HG02852 (cell line): ENCODE measurements at regions not wholly inside any gene's neighbourhood (a gene's known extent, or its start where the extent isn't known, plus 50 kb on each side); places are given as distances from the start of the nearest gene placed in this dataset.

ENCODE experiments used
- ATAC-seq: cut with Tn5 transposase; IDR thresholded peaks from one replicate; pipeline ENCODE4 v1.9.1; 2021; ENCODE audit warnings: mild to moderate bottlenecking, moderate library complexity; ENCODE audit not compliant: unreplicated experiment

DNA sequence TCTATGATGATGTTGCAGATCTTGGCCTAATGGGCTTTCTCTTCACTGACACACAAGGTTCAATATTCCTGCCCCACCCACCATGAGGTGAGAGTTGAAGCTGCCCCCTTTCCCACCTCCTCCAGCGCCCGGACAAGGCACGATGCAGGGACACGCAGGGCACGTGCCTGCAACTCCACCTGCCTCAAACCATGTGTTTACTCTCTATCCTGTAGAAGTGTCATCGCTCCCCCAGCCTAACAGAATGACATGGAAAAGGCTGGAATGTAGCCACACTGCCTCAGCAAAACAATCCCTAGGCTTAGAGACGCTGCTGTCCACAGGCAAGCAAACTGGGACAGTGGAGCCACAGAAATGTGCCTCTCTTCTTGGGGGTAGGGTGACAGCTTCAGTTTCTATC is 92.9 kb upstream of the SOD1 start:
- ATAC-seq: no peak

DNA sequence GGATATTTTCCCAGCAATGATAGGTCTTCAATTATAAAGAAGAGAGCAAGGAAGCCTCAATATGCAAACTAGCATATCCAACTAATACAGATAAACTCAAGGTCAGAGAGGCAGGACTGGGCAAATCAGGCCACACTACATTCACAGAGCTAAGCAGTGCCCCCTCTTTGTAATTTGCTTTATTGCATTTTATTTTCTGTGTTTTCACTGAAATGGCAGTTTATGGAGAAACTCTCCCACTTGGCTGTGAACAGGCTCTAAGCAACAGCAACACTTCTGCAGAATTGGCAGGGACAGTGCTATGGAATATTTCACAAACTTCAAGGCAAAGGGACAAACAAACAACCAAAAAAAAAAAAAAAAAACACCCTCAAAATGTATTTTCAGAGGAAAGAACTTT is 93.4 kb upstream of the SOD1 start:
- no peak for ATAC-seq

DNA sequence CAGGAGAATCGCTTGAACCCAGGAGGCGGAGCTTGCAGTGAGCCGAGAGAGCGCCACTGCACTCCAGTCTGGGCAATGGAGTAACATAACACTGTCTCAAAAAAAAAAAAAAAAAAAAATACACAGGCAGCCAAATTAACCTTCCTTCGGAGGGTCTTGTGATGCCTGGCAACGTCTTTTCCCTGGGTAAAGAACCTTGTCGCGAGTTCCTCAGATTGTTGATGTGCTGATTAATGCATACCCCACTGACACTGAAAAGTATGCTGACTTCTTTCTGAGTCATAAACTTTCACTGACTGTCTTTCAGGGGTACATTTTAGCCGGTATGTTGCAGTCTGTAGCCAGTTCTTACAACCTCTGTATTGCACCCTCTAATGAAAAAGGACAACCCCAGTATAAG is 95.1 kb upstream of the SOD1 start:
- ATAC-seq: no peak

DNA sequence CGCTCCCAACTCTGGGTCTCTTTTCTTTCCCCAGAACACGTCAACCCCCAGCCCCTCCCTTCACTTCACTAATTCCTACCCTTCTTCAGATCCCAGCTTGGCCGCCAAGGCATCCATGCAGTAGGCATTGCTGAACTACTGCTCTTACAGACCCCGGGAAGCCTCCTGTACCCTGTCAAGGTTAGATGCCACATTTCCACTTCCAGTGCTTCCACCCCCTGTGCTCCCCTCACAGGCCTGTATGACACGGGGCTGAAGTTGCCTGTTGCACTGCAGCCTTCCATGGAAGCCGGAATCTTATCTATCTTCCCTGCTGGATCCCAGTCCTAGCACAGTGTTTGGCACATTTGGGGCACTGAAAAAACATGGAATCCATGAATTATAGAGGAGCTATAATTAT is 99.0 kb upstream of the SOD1 start:
- no peak for ATAC-seq

DNA sequence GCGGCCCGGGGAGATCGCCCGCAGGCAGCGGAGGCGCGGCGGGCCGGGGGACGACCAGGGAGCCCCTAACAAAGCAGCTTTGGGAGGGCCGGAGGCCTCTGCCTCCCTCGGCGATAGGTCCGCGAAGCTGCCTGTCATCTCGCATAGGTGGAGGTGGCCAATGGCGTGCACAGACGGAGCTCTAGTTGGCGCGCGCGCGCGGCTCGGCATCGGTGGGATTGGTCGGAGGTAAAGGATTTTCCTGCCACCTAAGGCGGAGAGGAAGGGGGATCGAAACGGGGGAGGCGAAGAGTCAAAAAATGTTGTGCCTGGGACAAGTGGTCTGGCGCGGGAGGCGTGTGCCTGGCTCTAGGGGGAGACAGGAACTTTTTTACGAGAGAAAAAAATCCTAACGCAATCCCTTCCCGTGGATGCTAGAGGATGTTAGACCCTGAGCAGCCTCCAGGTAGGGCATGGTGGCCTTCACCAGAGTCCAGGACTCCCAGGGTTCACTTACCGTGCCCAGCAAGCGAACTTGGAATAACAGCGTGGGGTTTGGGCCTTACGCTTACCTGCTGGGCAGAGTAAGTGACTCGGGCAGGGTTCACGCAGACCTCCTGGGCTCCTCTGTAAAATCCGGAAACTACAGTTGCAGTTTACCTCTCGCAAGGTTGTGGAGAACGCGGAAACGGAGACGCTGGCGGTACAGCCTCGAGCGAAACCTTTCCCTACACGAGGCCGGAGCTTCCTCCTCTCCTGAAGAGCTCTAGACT is 99.9 kb upstream of the SOD1 start:
- peak; percentile 56 for ATAC-seq

DNA sequence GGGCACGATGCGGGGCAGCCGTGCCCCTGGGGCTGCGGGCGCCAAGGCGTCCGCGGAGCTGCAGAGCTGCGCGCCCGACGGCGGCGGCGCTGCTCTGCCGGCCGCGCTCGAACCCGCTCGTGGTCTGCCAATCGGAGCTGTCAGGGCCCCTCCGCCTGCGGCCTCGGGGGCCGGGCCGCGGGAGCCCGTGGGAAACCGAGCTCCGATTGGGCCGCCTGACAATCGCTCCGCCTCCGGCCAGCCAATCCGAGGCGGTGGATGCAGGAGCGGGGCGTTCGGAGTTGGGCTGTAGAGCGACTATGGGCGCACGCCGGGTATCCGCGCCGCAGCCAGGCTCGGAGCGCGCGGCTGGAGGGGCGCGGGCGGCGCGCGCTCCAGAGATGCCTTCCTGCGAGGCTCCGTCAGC is 100.5 kb upstream of the SOD1 start:
- peak; percentile 70 for ATAC-seq

DNA sequence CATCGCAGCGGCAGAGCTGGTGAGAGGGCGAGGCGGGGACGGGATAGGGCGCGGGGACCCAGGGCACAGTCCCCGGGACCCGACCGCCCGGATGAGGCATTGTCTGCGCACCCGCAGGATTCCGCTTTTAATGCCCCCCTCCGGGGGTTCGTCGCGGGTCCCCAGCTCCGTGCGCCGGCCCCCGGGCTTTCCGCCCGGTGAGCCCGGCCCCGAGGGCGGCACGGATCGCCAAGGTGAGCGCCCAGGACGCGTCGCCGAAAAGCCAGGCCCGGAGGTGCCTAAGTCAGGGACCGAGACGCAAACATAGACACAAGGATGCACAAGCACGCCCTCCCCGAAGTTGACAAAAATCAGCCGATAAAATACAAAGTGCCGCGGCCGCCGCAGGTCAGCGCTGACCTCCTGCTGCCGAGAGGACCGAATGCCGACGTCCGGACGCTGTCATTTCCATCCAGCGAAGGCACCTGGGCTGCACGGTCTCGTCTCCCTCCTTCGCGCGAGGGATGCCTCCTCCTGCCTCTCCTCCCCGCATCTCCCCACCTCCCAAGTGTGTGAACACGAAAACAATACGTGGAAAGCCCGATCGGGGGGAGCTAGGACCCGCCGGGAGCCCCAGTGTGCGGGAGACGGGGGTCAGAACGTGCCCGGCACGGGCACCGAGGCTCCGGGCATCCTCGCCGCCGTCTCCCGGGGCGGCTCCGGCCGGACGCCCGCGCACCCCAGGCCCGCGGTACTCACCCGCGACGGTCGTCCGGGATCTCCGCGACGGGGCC is 101.1 kb upstream of the SOD1 start:
- ATAC-seq: no peak

DNA sequence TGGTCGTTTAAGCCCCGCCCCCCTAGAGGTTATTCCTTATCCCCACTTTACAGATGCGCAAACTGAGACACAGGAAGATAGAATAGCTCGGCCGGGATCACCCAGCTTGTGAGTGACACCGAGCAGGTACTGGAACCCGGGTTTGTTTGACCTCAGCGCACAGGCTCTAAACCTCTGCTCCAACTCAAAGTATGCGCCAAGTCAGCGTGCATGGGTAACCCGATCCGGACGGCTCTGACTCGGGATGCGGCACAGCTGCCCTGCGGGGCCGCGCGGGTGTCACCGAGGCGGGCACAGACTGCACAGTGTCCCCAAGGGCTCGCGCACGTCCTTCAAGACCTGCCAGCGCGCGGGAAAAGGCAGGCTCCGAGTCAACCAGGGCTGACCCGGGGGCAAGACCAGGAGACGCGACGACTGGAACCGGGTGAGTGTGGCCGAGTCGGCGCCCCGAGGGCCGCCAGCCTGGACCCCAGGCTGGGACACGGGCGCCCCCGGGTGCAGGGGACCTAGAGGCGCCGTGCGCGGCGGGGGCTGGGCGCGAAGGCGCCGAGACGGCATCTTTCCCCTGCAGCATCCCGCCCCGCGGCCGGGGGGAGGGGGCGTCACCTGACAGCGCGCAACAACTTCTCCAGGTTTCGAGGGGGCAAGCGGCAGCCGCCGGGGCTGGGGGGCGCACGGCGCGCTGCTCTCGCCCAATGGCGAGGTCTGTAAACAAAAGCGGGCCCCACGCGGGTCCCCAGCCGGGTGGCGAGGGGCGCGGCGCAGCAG is 101.9 kb upstream of the SOD1 start:
- ATAC-seq: no peak

DNA sequence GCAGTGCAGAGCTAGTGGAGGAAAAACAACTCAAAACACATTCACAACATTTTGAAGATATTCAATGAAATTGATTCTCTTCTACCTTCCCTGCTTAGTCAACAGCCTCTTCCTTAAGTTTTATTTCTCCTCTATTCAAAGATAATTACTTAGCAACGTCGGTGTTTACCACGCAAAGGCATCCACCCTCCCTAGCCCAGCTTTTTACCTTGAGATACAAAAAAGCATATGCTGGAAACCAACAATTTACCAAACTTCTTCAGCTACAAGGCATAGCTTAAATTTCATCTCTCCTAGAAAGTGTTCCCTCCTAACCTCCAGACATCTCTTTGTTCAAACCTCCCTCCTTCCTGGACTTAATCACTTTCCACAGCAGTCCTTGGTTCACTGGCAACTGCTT is 102.8 kb upstream of the SOD1 start:
- no peak for ATAC-seq

DNA sequence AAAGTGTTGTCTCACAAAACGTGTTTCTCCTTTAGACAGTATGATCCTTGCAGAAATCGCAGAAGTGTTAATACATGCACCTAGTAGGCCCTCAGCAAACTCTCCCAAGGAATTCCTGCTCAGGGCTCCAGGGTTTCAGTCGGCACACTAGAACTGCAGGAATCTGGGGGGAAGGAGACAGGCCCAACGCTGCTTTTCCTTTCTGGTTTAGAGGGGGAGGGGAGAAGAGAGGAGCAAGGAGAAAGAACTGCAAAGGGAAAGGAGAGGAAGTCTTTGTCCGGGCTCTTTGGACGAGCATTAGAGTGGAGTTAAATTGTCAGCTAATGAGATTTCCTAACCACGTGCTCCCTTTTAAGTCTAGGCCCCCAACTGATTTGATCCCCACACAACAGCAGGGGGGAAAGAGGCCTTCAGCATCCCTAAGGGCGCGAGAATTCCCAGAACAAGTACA is 103.7 kb upstream of the SOD1 start:
- no peak for ATAC-seq

DNA sequence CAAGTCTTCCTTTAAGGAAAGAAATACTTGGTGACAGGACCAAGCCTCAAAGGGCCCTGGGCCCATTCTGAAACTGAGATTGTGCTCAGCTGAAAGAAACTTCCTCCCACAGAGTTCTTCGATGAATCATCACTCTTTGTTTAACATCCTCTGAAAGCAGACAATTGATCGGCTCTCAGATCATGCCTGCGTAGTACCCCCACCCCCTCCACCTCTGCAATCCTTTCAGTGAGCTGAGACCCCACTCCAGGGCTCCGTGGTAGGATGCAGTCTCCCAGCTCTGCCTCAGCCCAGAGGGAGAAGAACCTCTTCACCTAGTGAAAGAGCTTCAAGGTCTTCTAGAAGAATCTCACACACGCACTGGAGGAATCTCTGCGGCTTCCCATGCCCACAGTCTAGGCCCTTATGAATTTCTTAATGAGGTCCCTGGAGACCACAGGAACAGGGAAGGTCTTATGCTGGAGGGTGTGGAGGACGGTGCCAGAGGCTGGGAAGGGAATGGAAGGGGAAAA is 104.9 kb upstream of the SOD1 start:
- peak; percentile 76 for ATAC-seq

DNA sequence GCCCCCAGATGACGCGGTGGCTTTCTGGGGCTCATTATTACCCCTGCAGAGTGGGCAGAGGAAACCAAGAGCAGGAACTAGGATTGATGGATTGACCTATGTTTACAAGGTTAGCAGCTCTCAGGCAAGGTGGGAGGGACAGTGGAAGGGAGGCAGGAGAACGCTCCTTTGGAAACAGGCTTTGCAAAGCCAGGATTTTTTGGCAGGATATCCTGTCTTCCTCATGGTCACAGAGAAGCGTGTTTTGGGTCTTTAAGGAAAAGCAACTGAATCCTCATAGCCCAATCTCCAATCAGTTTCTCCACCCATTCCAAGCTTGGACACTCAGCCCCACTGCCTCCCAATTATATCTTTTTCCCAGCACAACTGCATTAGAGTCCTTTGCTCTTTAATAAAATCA is 105.6 kb upstream of the SOD1 start:
- ATAC-seq: no peak

DNA sequence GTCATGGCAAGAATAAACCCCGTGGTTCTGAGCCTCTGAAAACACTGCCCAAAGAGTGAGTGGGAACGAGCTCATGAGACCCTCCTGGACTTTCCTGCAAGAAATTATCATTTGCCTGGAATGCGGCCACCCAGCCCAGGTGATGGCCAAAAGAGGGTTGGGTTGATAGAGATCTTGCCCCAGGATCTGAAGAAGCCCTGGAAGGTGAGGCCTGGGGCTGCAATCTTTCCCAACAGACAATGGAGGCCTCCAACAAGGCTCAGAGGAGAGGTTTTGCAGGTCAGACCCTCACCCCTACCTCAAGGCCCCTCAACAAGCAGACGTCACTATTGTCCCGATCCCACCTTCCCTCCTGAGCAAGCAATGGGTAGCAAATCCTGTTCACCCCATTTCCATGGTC is 106.0 kb upstream of the SOD1 start:
- ATAC-seq: no peak

DNA sequence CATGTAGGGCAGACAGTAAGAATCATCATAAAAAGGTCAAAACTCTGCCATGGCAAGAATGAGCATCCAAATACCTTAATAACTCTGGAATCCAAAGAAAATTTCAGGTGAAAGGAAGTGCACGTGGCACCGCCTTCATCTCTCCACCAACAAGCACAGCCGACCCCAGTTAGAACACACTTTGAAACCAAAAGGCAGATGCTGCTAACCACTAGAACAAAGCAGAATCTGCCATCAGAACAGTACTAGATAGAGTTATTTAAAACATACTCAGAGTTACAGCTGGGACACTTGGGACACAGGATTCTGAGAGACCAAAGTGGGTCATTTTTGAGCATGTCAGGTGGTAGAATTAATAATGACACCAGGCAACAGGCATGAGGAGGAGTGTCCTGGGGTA is 106.7 kb upstream of the SOD1 start:
- no peak for ATAC-seq

DNA sequence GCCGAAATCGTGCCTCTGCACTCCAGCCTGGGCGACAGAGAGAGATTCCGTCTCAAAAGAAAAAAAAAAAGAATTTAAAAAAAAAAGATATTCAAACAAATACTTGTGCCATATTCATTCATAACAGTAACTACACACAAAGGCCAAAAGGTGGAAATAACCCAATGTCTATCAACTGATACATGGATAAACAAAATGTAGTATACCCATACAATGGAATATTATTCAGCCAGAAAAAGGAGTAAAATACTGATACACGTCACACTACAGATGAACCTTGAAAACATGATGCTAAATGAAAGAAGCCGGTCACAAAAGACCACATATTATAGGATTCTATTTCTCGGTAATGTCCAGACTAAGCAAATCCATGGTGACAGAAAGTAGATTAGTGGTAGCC is 109.4 kb upstream of the SOD1 start:
- no peak for ATAC-seq

DNA sequence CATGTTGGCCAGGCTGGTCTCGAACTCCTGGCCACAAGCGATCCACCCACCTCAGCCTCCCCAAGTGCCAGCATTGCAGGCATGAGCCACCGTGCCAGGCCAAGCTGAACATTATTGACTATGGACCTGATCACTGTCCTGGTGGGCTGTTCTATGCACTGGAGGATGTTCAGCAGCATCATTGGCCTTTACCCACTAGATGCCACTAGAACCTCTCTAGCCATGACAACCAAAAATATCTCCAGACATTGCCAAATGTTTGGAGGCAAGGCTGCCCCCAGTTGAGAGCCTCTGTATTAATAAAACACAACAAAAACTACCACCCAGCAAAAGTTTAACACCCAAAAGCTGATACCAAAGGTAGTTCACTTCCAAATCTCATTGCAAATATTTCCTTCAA is 110.8 kb upstream of the SOD1 start:
- no peak for ATAC-seq

DNA sequence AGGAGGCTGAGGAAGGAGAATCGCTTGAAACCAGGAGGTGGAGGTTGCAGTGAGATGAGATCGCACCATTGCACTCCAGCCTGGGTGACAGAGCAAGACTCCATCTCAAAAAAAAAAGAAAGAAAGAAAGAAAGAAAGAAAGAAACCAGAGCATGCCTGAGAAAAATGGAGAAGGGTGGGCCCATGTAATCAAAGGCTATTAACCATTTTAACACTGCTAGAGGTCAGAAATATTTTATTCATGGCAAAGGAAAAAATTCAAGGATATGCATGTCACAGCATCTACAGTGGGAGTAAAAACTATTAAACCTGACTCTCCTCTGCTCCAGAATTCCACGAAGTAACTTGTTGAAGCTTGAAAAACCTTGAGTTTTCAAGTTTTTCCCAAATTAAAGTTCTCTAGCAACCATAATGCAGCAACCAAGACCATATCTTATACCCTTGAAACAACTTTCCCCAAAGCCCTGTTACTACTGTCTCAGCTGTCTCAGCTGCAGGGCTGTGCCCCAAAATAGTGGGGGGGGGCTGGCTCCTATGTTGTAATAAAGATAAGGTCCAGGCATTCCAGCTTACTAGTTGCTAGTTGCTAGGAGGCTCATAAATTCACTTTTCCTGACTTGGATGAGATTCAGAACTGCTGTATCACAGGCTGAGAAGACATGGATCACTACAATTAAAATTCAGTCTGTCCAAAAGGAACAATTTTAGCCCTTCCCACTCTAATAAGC is 112.9 kb upstream of the SOD1 start:
- ATAC-seq: no peak

DNA sequence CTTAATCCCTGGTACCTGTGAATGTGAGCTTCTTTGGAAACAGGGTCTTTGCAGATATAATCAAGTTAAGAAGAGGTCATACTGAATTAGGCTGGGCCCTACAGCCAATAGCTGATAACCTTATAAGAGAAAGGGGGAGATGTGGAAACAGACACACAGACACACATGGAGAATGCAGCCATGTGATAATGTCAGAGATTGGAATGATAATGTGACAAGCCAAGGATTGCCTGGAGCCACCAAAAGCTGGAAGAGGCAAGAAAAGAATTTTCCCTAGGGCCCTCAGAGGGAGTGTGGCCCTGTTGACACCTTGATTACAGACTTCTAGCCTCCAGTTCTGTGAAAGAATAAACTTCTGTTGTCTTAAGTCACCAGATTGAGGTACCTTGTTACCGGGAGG is 114.5 kb upstream of the SOD1 start:
- no peak for ATAC-seq

DNA sequence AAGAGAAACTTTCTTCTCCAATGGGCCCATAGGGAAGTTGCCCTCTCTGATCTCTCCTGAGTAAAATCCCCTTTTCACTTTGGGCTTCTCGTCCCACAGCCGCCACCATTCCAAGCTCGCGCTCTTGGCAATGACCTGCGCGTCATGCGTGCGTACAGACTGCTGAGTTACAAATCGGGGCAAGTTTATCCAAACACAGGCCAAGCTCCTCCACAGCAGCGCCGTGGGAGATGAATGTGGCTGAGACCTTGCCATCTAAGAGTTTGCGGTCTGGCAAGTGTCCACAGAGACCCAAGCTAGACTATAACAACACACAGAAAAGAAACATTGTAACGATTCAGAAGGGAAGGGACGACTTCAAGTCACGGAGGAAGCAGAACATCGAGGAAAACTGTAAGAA is 116.3 kb upstream of the SOD1 start:
- ATAC-seq: no peak

DNA sequence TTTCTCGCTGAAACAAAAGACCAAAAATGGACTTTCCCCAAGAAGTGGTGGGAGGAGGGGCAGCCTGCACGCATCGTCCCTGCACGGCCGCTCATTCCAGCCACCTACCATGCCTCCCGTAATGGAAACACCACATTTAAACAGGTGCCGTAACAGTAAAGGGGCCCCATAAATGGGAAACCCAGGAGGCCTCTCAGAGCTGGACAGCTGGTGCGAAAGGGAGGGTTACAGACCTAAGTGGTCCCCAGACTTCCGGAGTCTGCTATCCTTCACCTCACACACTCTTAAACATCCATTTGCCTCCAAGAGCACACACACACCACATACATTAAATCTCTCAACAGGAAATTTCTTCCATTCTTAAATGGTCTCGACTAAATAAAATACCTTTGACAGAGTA is 120.7 kb upstream of the SOD1 start:
- no peak for ATAC-seq
